ENCODE measurements at regions not wholly inside any gene's neighbourhood (a gene's known extent, or its start where the extent isn't known, plus 50 kb on each side); places are given as distances from the start of the nearest gene placed in this dataset.
A peak's percentile ranks its signal among the peaks of the same experiment; 100 is the strongest.
"Not testable (repeated sequence)": the region's sequence is repeated elsewhere in the genome, so short reads cannot be mapped to it uniquely, and the experiment has no call there.

DNA sequence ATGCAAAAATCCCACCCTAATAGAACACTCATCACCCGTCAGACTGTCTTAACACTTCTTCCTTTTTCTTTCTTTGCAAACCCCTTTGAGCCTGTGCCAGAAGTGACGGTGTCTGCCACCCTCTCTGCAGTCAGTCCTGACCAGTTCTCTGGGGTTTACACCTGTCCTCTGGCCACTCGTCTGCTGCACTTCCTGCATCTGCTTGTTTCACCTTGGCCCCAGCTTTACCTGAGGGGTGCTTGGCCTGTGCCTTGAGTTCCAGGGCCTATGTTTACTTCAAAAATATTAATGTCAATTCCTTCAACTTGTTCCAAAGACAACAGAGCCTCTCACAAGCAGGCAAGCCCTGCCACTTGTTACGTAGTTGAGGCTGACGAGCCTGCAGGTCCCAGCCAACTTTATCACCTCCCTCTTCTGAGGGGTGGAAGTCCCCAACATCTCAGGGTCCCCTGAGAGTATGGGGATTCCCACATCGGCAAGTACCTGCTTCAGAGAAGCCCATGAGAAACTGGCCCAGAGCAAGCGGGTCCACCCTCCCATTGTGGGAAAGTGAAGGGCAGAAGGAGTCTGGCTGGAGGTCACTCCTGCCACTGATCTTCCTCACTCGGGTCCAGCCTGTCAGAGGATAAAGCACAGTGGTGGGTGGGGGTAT lies 205.4 kb downstream of the DAD1 start:
- no peak for DNase-seq

DNA sequence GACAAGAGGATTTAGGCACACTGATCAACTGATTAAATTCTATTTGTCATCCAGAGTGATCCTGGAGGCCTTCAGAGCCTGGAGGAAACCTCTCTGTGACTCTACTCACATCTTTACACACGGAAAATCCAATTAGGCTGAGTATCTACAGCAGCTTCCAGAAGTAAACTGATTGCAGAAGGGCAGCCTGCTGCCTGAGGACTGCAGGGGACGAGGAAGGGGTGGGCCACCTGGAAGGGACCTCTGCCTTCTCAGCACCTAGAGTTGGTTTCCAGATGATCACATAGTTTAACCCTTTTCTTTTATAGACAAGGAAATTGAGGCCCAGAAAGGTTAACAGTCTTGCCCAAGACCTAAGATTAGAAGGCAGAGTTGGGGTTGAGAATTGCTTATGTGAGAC lies 206.1 kb downstream of the DAD1 start:
- no peak for DNase-seq

DNA sequence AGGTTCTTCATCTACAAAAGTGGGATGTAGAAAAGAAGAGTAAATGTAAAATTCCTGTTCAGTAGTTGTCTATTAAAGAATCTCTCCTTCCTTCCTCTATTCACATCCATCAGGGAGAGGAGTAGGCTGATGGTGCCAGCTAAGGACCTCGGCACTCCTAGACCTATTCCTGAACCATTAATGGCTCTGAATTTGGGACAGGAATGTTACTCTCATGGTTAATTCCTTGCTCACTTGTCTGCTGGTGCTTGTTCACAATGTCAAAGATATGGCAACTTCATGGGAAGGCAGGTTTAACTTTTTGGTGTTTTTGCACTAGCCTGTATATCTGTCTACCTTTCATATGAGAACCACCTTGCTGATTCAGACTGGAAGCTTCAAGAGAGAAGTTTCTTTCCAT lies 206.6 kb downstream of the DAD1 start:
- no peak for DNase-seq

DNA sequence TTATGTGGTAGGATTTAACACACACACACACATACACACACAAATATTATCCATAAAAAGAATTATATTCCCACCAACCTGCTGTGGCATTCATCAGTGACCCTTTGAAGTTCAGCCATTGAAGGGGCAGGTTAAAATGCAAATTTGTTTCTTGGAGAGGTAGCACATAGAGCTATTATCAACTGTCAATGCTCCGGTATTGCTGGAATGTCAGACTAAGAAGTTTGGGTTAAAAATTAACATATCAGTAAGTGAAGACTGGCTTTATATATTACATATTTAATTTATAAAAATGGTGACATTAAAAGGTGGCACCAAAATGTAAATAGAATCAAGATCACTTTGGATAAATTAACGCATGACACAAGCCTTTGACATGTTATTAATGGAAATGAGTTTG lies 207.3 kb downstream of the DAD1 start:
- no peak for DNase-seq

DNA sequence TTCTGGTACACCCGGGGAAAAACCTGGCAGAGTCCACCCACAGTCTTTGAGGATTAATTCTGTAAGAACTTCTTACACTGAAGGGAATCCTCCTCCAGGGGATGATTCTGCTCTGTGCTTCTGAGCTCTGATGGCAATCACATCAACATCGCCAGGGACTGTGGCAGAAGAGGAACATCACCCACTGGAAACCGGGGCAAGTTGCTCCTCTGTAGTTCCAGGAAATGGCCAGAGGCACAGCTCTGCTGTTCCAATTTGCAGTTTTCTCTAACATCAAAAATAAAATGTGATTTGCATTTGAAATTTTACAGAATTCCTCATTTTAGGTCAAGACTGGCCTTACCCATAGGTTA lies 207.6 kb downstream of the DAD1 start:
- DNase-seq, result no peak

DNA sequence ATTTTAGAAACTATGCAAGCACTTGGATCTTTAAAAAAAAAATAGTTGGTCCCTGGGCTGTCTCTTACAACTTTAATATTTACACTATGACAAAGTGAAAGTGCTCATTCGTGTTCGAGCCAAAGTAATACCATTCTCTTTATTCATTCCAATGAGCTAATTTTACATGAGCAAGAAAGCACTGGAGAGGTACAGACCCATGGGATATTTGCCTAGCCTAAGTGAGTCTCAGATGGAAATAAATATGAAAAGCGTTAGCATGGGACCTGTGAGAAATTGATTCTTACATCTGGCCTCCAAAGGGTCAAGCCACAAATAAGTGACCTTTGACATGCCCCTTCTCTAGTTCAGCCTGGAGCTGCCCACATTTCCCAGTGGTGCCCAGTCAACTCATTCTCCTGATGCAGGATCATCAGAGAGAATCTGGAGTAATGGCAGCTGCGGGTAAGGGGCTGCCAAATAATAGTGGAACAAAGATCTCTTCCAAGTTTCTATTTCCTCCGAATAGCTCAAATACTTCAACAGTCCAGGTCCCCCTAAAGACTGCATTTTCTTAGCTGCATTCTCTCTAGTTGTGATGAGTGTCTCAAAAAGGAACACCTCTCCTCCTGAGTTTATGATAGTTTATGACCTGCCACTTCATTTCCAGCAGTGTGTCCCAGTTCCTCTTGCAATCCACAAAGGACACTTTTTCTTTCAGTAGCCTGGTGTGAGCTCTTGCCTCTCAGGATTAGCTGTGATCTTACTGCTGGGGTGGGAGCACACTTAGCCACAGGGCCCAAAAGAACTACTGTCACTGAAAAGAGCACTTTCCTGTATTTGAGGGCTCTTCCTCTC lies 208.2 kb downstream of the DAD1 start:
- no peak for DNase-seq

DNA sequence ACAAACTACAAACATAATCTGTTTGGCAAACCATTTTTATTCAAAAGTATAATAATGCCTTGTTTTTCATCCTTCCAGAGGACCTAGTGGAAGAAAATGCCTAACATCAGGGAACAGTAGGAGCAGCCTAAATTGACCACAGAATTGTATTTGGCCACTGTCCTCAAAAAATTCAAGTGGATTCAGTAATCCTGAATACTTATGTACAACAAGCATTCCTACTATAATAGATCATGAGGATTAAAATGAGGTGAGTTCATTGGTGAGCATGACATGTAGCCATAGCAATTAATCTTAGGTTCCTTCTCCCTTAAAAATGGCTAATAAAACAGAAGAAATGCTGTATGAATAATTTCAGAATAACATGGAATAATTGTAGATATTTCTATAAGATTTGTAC lies 209.3 kb downstream of the DAD1 start:
- no peak for DNase-seq

DNA sequence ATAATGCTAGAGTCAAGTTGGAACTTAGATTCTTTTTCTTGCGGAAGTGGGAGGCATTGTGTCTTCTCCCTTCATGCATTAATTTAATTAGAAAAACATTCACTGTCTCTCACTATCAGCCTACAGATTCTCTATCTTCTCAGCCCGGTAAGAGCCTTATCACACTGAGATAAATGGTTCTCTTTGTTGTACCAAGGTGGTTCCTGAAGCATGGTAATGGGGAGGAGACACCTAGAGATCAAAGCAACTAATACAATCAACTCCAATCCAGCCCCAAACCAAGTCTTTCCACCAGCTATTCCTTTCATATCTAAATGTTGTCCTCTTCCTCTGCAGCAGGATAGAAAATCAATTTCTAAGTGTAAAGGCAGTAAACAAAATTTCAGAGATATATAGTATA lies 210.8 kb downstream of the DAD1 start:
- no peak for DNase-seq

DNA sequence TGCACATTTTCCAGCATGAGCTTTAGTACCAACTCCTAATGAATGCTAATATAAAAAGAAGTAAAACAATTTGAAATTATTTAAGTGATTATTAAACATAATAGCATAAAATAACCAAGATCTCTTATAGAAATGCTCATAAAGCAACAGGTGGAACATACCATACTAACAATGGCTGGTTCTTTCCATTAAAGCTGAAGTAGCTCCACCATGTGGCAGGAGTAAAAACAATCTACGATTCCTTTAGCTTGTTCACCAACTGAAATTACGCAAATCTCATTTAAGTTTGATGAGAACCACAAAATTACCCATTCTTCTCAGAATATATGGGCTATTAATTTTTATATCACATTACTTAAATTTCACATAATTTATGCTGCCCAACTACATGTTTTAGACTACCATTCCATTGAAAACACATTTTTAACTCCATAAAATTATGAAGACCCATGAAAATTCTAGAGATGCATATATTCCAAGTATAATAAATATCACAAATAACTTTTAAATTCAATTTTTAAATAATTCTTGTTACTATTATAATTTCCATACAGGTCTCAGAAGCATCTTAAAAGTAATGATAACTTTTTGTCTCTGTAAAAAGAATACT lies 213.6 kb downstream of the DAD1 start:
- peak; percentile 52 for DNase-seq

DNA sequence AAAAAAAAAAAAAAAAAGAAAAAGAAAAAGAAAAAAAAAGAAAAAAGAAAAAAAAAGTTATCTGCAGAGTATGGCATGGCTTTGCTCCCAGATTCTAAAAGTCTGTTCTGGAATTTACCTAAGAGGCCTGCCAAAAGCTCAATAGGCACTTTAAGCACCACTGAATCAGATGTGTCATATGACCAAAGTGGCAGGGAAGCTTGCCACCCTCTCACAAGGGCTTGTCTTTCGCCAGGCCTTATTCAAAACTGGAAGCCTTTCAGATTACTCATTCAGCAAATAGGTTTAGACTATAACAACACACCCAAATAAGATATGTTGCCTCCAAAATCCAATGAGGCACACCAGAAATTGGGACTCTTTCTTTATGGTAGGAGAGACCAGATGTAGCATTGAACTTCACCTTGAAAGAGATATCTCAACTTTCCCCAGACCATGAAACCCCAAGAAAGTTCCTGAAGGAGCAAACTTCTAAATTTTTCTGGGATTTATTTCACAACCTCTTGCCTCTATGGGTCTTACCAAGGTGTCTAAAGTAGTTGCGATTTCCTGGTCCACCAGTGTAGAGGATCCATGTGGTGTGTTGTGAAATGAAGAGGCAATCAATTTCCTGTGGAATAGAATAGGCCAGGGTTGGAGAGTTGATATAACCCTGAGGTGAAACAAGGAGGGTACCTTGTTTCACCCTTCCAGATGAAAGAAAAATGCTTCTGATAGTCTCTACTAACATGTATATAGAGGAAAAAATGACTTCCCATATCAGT lies 218.8 kb downstream of the DAD1 start:
- no peak for DNase-seq

DNA sequence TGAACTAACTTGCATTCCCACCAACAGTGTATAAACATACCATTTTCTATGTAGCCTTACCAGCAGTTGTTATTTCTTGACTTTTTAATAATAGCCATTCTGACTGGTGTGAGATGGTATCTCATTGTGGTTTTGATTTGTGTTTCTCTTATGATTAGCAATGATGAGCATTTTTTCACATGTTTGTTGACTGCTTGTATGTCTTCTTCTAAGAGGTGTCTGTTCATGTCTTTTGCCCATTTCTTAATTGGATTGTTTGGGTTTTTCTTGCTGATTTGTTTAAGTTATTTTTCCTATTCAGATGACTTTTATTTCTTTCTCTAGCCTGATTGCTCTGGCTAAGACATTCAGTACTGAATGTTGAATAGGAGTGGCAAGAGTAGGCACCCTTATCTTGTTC lies 230.3 kb downstream of the DAD1 start:
- no peak for DNase-seq

DNA sequence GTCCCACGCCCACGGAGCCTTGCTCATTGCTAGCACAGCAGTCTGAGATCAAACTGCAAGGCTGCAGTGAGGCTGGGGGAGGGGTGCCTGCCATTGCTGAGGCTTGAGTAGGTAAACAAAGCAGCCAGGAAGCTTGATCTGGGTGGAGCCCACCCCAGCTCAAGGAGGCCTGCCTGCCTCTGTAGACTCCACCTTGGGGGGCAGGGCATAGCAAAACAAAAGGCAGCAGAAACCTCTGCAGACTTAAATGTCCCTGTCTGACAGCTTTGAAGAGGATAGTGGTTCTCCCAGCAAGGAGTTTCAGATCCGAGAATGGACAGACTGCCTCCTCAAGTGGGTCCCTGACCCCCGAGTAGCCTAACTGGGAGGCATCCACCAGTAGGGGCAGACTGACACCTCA lies 239.7 kb downstream of the DAD1 start:
- not testable (repeated sequence) for DNase-seq

DNA sequence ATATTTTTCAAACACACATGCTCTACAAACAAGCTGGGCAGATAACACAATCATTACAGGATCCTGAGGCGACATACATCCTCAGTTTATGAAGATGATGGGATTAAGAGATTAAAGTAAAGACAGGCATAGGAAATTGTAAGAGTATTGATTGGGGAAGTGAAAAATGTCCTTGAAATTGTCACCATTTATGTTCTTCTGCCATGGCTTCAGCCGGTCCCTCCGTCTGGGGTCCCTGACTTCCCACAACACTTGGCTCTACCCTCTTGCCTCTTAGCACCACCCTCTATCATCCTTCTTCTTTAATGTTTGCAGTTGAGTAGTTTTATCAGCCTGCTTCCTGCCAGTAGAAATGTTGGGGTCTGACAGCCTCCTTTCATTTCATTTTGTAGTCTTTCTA lies 244.4 kb downstream of the DAD1 start:
- DNase-seq, result no peak

DNA sequence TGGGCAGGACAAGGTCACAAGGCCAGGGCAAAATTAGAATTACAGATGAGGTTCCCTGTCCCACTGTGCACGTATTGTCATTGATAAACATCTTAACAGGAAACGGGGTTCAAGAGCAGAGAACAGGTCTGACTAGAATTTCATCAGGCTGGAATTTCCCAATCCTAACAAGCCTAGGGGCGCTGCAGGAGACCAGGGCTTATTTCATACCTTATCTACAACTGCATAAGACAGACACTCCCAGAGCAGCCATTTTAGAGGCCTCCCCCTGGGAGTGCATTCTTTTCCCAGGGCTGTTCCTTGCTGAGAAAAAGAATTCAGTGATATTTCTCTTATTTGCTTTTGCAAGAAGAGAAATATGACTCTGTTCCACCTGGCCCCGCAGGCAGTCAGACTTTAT lies 244.8 kb downstream of the DAD1 start:
- DNase-seq, result not testable (repeated sequence)

DNA sequence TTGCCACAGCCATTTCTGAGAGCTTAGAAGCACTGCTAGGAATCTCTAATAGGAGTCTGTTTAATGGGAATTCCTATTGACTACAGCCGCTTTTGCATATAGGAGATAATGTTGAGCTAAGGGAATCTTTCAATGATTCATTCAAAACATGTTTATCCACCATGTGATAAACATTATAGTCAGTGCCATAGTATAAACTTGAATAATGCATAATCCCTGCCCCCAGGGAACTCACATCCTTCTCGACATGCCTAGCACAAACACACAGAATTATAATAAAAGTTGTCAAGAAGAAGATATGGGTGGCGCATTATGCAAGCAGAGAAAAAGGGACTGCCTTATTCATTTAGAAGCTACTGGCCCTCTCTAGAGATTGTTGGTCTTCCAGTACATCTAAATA lies 248.0 kb downstream of the DAD1 start:
- no peak for DNase-seq

DNA sequence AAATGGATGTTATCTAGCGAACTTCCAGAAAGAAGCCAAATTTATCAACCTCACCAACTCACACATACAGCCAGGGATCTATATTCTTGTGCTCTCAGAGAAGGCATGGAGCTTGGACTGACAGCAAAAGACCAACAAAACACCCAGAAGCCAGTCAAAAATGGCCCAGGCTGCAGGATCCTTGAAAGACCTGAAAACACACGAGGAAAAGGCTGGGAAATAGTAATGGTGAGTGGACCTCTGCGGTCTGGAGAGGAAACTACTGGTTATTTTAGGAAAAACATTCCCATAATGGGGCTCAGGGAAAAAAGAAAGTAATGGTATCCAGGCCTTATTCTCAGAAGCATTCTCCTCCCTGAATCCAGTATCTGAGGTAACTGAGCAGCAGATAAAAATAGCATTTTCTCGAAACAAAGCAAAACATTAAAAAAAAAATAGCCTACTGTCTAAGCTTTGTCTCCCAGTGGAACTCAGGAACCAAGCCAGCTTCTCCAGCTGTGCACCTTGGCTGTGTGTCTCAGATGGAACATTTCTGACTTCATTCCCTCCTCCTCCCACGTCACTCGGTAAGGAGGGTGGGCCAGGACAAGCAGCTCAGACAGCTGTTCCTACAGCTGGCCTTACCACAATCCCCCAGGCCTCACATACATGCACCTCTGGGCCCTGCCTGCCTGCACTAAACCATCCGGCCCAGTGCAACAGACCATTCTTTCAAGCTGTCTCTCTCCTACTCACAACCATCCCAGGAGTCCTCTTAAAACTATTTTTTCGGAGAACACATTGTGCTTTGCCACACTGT lies 249.9 kb downstream of the DAD1 start:
- no peak for DNase-seq

DNA sequence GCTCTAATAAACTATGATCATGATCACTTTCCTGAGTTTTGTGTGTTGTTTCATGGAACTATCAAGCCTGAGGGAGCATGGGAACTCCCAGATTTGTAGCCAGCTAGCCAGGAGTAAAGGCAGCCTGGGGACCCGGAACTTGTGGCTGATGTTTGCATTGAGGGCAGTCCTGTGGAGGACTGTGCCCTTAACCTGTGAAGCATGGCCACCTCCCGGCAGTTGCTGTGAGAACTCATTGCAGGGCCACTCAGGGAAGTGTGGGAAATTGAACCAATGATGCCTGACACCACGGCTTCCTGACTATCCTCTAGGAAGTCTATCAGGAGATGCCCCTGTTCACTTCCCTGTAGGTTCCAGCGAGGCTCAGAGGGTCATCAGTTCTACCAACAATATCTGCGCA lies 250.6 kb downstream of the DAD1 start:
- no peak for DNase-seq

DNA sequence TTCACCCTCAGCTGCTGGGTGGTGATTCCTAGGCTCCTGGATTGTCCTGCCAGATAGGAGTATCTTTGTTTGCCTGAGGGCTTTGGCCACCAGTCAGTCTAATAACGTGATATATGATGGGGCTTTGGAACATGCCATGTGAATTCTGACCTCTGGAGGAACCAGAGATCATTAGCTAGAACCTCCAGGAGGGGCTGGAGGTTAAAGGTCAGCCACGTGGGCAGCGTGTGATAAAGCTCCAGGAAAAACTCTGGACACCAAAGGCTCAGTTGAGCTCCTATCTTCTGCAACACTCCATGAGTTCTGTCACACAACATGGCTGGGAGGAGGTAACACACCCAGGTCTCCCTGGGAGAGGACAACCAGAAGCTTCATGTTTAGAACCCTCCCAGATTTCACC lies 251.1 kb downstream of the DAD1 start:
- DNase-seq, result no peak

DNA sequence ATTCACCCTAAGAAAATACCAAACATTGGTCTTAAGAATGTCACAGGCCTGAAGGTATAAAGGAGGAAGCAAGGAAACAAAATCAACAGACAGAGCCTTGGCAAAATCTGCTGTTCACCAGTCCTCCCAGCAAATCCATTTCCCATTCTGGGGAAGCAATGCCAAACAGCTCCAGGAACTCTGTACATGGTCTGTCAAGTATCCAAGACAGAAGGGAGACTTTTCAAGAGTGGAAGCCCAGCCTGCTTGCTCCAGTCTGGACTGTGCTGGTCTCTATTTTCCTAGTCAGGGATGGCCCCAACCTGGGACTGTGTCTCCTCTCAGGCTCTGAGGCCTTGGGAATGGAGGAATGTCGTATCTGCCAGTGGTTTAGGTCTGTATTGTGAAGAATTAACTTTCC lies 251.5 kb downstream of the DAD1 start:
- no peak for DNase-seq

DNA sequence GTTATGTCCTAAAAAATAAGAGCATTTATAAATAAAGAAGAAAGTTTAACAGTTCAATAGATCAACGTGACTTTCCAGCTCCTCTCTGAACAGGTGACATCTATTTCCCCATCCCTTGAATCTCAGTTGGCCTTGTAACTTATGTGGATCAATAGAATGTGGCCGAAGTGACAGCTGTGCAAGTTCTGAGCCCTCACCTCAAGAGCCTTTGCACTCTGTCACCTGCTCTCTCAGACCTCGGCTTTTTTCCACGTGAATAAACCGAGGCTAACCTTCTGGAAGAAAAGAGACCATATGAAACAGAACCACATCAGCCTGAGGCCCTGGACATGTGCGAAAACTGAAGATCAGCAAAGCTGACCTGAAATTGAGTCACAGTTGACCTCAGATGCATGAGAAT lies 253.0 kb downstream of the DAD1 start:
- no peak for DNase-seq

DNA sequence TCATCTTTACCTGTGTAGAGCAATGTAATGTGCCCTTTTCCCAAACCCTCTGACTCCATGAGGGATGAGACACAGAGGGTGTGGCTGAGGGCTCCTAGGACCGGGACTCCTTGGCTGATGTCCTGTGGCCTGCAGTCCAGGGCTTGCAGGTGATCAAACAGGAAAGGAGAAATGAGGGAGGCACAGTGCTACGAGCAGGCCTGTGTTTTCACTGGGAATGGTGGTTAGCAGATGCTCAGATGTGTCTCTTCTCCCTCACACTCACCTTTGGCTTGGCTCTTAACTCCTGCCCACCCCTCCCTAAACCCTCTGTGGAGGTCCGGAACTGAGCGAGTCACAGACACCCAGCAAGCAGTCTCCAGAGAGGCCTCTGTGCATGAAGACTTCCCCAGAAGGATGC lies 254.4 kb downstream of the DAD1 start:
- DNase-seq, result peak; percentile 62

DNA sequence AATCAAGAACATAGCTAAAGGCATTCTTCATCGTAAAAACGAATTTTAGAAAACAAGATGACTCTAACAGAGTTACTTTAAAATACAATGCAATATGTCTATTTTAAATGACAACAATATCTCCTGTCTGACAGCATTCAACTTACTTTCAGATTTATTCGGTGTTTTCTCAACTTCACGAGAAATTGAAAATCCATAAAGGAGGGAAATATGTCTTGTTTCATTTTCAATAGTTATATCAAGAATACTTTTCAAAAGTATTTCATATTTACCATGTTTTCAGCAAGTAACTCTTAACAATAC lies 254.8 kb downstream of the DAD1 start:
- DNase-seq, result no peak
